ENCODE measurements at regions not wholly inside any gene's neighbourhood (a gene's known extent, or its start where the extent isn't known, plus 50 kb on each side); places are given as distances from the start of the nearest gene placed in this dataset.

- no peaks in the 10 kb centered on the region for H3K36me3 ChIP-seq (ENCODE audit: control insufficient read depth, insufficient read depth, low read length)
- H3K27me3 ChIP-seq (ENCODE audit: control insufficient read depth, insufficient read depth, low read length): no peaks in the 10 kb centered on the region
- H3K4me3 ChIP-seq (ENCODE audit: low read length): no peak overlapping the region
- no peaks in the 10 kb centered on the region; the same call in 1 of the 2 replicates for H3K4me1 ChIP-seq (ENCODE audit: control insufficient read depth, insufficient read depth, low read length)
- WGBS (ENCODE audit: insufficient coverage, insufficient read length): no CpG with 5 or more reads among the region's 1 CpG
- H3K9me3 ChIP-seq (ENCODE audit: control insufficient read depth, insufficient read depth, low read length): no peaks in the 10 kb centered on the region
- DNase-seq (ENCODE audit: low read depth, low spot score): no peak
- no peak overlapping the region for H3K27ac ChIP-seq (ENCODE audit: low read length)
These were observed 231.2 kb upstream of the TPRG1 start for GRCh38 chr3:188940573-188940932.

- Histone ChIP-seq H3K4me3 (ENCODE audit: low read length) (no peak overlapping the region), H3K36me3 (ENCODE audit: control insufficient read depth, insufficient read depth, low read length) (no peaks in the 10 kb centered on the region), H3K9me3 (ENCODE audit: control insufficient read depth, insufficient read depth, low read length) (no peaks in the 10 kb centered on the region), H3K27ac (ENCODE audit: low read length) (no peak overlapping the region), H3K4me1 (ENCODE audit: control insufficient read depth, insufficient read depth, low read length) (no peaks in the 10 kb centered on the region; the same call in 1 of the 2 replicates), H3K27me3 (ENCODE audit: control insufficient read depth, insufficient read depth, low read length) (no peaks in the 10 kb centered on the region)
- DNase-seq (ENCODE audit: low read depth, low spot score): no peak
- WGBS (ENCODE audit: insufficient coverage, insufficient read length): no CpG with 5 or more reads among the region's 3 CpGs
These were observed 230.7 kb upstream of the TPRG1 start for GRCh38 chr3:188941103-188941502.

- Histone ChIP-seq H3K4me1 (ENCODE audit: control insufficient read depth, insufficient read depth, low read length) (peaks cover 2% of the 10 kb centered on the region; the same call in 1 of the 2 replicates), H3K36me3 (ENCODE audit: control insufficient read depth, insufficient read depth, low read length) (no peaks in the 10 kb centered on the region), H3K4me3 (ENCODE audit: low read length) (no peak overlapping the region), H3K9me3 (ENCODE audit: control insufficient read depth, insufficient read depth, low read length) (no peaks in the 10 kb centered on the region), H3K27ac (ENCODE audit: low read length) (no peak overlapping the region), H3K27me3 (ENCODE audit: control insufficient read depth, insufficient read depth, low read length) (no peaks in the 10 kb centered on the region)
- no CpG with 5 or more reads among the region's 2 CpGs for WGBS (ENCODE audit: insufficient coverage, insufficient read length)
- no peak for DNase-seq (ENCODE audit: low read depth, low spot score)
These were observed 229.6 kb upstream of the TPRG1 start for GRCh38 chr3:188942191-188942590.

GRCh38 chr3:188943591-188943990, 228.2 kb upstream of the TPRG1 start:
- no peak overlapping the region for H3K4me3 ChIP-seq (ENCODE audit: low read length)
- no peak overlapping the region for H3K27ac ChIP-seq (ENCODE audit: low read length)
- no peaks in the 10 kb centered on the region for H3K27me3 ChIP-seq (ENCODE audit: control insufficient read depth, insufficient read depth, low read length)
- H3K9me3 ChIP-seq (ENCODE audit: control insufficient read depth, insufficient read depth, low read length): no peaks in the 10 kb centered on the region
- no peaks in the 10 kb centered on the region for H3K36me3 ChIP-seq (ENCODE audit: control insufficient read depth, insufficient read depth, low read length)
- DNase-seq (ENCODE audit: low read depth, low spot score): no peak
- peaks cover 2% of the 10 kb centered on the region; the same call in 1 of the 2 replicates for H3K4me1 ChIP-seq (ENCODE audit: control insufficient read depth, insufficient read depth, low read length)

GRCh38 chr3:188944108-188944507, 227.7 kb upstream of the TPRG1 start:
- Histone ChIP-seq H3K9me3 (ENCODE audit: control insufficient read depth, insufficient read depth, low read length) (no peaks in the 10 kb centered on the region), H3K36me3 (ENCODE audit: control insufficient read depth, insufficient read depth, low read length) (no peaks in the 10 kb centered on the region), H3K4me3 (ENCODE audit: low read length) (no peak overlapping the region), H3K4me1 (ENCODE audit: control insufficient read depth, insufficient read depth, low read length) (peaks cover 2% of the 10 kb centered on the region; the same call in 1 of the 2 replicates), H3K27me3 (ENCODE audit: control insufficient read depth, insufficient read depth, low read length) (no peaks in the 10 kb centered on the region), H3K27ac (ENCODE audit: low read length) (no peak overlapping the region)
- DNase-seq (ENCODE audit: low read depth, low spot score): no peak
- WGBS (ENCODE audit: insufficient coverage, insufficient read length): no CpG with 5 or more reads among the region's 1 CpG

GRCh38 chr3:188946351-188947240, 225.2 kb upstream of the TPRG1 start:
- Histone ChIP-seq H3K27me3 (ENCODE audit: control insufficient read depth, insufficient read depth, low read length) (no peaks in the 10 kb centered on the region), H3K9me3 (ENCODE audit: control insufficient read depth, insufficient read depth, low read length) (no peaks in the 10 kb centered on the region), H3K36me3 (ENCODE audit: control insufficient read depth, insufficient read depth, low read length) (no peaks in the 10 kb centered on the region), H3K4me1 (ENCODE audit: control insufficient read depth, insufficient read depth, low read length) (peaks cover 3% of the 10 kb centered on the region; the same call in 1 of the 2 replicates), H3K27ac (ENCODE audit: low read length) (no peak overlapping the region), H3K4me3 (ENCODE audit: low read length) (no peak overlapping the region; the same call in 1 of the 2 replicates)
- no CpG with 5 or more reads among the region's 14 CpGs for whole genome bisulfite sequencing (ENCODE audit: insufficient coverage, insufficient read length)
- DNase-seq (ENCODE audit: low read depth, low spot score): no peak

GRCh38 chr3:188947401-188948280, 224.1 kb upstream of the TPRG1 start:
- DNase-seq (ENCODE audit: low read depth, low spot score): peak; percentile 66
- no CpG with 5 or more reads among the region's 48 CpGs for WGBS (ENCODE audit: insufficient coverage, insufficient read length)

GRCh38 chr3:188948281-188948996, 223.3 kb upstream of the TPRG1 start:
- Histone ChIP-seq H3K36me3 (ENCODE audit: control insufficient read depth, insufficient read depth, low read length) (no peaks in the 10 kb centered on the region), H3K4me1 (ENCODE audit: control insufficient read depth, insufficient read depth, low read length) (peaks cover 3% of the 10 kb centered on the region; the same call in 1 of the 2 replicates), H3K4me3 (ENCODE audit: low read length) (peak overlapping the region; percentile 15; the same call in 1 of the 2 replicates), H3K9me3 (ENCODE audit: control insufficient read depth, insufficient read depth, low read length) (no peaks in the 10 kb centered on the region), H3K27ac (ENCODE audit: low read length) (no peak overlapping the region), H3K27me3 (ENCODE audit: control insufficient read depth, insufficient read depth, low read length) (no peaks in the 10 kb centered on the region)
- WGBS (ENCODE audit: insufficient coverage, insufficient read length): no CpG with 5 or more reads among the region's 10 CpGs
- DNase-seq (ENCODE audit: low read depth, low spot score): no peak

More at GRCh38 chr3:188947401-188948280, 224.1 kb upstream of the TPRG1 start:
- Histone ChIP-seq H3K4me3 (ENCODE audit: low read length) (peak overlapping the region; percentile 68; the same call in 1 of the 2 replicates), H3K4me1 (ENCODE audit: control insufficient read depth, insufficient read depth, low read length) (peaks cover 3% of the 10 kb centered on the region; the same call in 1 of the 2 replicates), H3K27ac (ENCODE audit: low read length) (no peak overlapping the region), H3K9me3 (ENCODE audit: control insufficient read depth, insufficient read depth, low read length) (no peaks in the 10 kb centered on the region), H3K27me3 (ENCODE audit: control insufficient read depth, insufficient read depth, low read length) (no peaks in the 10 kb centered on the region), H3K36me3 (ENCODE audit: control insufficient read depth, insufficient read depth, low read length) (no peaks in the 10 kb centered on the region)

- Histone ChIP-seq H3K36me3 (ENCODE audit: control insufficient read depth, insufficient read depth, low read length) (no peaks in the 10 kb centered on the region), H3K27ac (ENCODE audit: low read length) (no peak overlapping the region), H3K4me1 (ENCODE audit: control insufficient read depth, insufficient read depth, low read length) (peaks cover 3% of the 10 kb centered on the region; the same call in 1 of the 2 replicates), H3K9me3 (ENCODE audit: control insufficient read depth, insufficient read depth, low read length) (no peaks in the 10 kb centered on the region), H3K4me3 (ENCODE audit: low read length) (no peak overlapping the region), H3K27me3 (ENCODE audit: control insufficient read depth, insufficient read depth, low read length) (no peaks in the 10 kb centered on the region)
- no peak for DNase-seq (ENCODE audit: low read depth, low spot score)
- no CpG with 5 or more reads among the region's 4 CpGs for WGBS (ENCODE audit: insufficient coverage, insufficient read length)
These were observed 222.8 kb upstream of the TPRG1 start for GRCh38 chr3:188948997-188949389.

- no CpG with 5 or more reads among the region's 2 CpGs for WGBS (ENCODE audit: insufficient coverage, insufficient read length)
- Histone ChIP-seq H3K9me3 (ENCODE audit: control insufficient read depth, insufficient read depth, low read length) (no peaks in the 10 kb centered on the region), H3K27ac (ENCODE audit: low read length) (no peak overlapping the region)
These were observed 222.3 kb upstream of the TPRG1 start for GRCh38 chr3:188949456-188949855.

More at GRCh38 chr3:188949456-188949855, 222.3 kb upstream of the TPRG1 start:
- Histone ChIP-seq H3K36me3 (ENCODE audit: control insufficient read depth, insufficient read depth, low read length) (no peaks in the 10 kb centered on the region), H3K4me3 (ENCODE audit: low read length) (no peak overlapping the region), H3K4me1 (ENCODE audit: control insufficient read depth, insufficient read depth, low read length) (peaks cover 3% of the 10 kb centered on the region; the same call in 1 of the 2 replicates), H3K27me3 (ENCODE audit: control insufficient read depth, insufficient read depth, low read length) (no peaks in the 10 kb centered on the region)
- DNase-seq (ENCODE audit: low read depth, low spot score): no peak
